ENCODE measurements at regions not wholly inside any gene's neighbourhood (a gene's known extent, or its start where the extent isn't known, plus 50 kb on each side); places are given as distances from the start of the nearest gene placed in this dataset.
"Not testable (repeated sequence)": the region's sequence is repeated elsewhere in the genome, so short reads cannot be mapped to it uniquely, and the experiment has no call there.

- no peak for DNase-seq (ENCODE audit: low spot score)
- TF ChIP-seq, protein P1, sequence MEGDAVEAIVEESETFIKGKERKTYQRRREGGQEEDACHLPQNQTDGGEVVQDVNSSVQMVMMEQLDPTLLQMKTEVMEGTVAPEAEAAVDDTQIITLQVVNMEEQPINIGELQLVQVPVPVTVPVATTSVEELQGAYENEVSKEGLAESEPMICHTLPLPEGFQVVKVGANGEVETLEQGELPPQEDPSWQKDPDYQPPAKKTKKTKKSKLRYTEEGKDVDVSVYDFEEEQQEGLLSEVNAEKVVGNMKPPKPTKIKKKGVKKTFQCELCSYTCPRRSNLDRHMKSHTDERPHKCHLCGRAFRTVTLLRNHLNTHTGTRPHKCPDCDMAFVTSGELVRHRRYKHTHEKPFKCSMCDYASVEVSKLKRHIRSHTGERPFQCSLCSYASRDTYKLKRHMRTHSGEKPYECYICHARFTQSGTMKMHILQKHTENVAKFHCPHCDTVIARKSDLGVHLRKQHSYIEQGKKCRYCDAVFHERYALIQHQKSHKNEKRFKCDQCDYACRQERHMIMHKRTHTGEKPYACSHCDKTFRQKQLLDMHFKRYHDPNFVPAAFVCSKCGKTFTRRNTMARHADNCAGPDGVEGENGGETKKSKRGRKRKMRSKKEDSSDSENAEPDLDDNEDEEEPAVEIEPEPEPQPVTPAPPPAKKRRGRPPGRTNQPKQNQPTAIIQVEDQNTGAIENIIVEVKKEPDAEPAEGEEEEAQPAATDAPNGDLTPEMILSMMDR (IDR thresholded peaks at IDR 0.05; ENCODE audit: extremely low read depth, missing control alignments) = no peak
These were observed 785.0 kb downstream of the NR4A2 start for GRCh38 chr2:155547571-155547970.

- DNase-seq (ENCODE audit: low spot score) = no peak
- TF ChIP-seq, protein P1 (IDR thresholded peaks at IDR 0.05; ENCODE audit: extremely low read depth, missing control alignments) = no peak
These were observed 785.6 kb downstream of the NR4A2 start for GRCh38 chr2:155546721-155547555.

DNA sequence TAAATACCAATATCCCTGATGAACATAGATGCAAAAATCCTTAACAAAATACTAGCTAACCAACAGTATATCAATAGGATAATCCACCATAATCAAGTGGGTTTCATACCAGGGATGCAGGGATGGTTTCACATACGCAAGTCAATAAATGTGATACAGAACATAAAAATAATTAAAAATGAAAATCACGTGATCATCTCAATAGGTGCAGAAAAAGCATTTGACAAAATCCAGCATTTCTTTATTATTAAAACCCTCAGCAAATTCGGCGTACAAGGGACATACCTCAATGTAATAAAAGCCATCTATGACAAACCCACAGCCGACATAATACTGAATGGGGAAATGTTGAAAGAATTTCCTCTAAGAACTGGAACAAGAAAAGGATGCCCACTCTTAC lies 793.5 kb downstream of the NR4A2 start:
- not testable (repeated sequence) for DNase-seq (ENCODE audit: low spot score)

DNA sequence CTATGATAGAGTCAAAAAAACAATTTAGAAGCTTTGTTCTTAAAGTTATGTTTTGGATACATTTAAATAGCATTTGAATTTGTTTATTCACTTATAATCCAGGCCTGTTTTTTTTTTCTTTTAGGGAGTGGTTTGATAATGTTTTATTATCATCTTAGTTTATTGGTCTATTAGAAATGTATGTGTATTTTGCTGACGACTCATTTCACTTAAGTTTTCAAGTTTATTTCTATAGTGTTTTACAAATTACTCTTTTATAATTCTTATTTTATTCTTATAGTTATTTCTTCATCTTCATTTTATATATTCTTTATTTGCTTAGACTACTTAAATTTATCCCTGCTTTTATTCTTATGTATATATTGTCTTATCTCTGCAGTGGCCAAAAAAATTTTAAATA lies 804.5 kb downstream of the NR4A2 start:
- DNase-seq (ENCODE audit: low spot score) = no peak
- TF ChIP-seq, protein P1 (IDR thresholded peaks at IDR 0.05; ENCODE audit: extremely low read depth, missing control alignments) = no peak

DNA sequence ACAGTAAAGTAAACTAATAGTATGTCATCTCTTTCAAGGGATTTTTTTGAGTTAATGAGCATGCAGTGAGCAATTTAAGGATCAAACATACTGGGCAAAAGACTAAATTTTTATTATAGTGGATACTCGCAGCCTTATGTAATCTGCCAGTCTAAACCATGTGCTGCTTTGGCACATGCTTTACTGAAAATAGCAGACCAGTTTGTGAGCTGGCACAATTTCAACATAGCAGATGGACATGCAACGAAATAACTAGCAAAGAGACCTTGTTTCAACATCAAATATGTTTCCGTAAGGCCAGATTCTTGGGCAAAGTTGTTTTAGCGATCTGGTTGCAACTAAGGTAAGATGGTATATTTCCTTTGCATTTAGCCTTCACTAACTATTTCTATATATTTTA lies 807.3 kb downstream of the NR4A2 start:
- TF ChIP-seq, protein P1 (IDR thresholded peaks at IDR 0.05; ENCODE audit: extremely low read depth, missing control alignments) = no peak
- DNase-seq (ENCODE audit: low spot score) = no peak

- TF ChIP-seq, protein P1 (IDR thresholded peaks at IDR 0.05; ENCODE audit: extremely low read depth, missing control alignments) = no peak
- DNase-seq (ENCODE audit: low spot score) = no peak
These were observed 812.9 kb downstream of the NR4A2 start for GRCh38 chr2:155519529-155520130.

- TF ChIP-seq, protein P1 (IDR thresholded peaks at IDR 0.05; ENCODE audit: extremely low read depth, missing control alignments) = no peak
- no peak for DNase-seq (ENCODE audit: low spot score)
These were observed 814.4 kb downstream of the NR4A2 start for GRCh38 chr2:155518094-155518493.

Data from GM20000 (cell line).